ENCODE measurements at regions not wholly inside any gene's neighbourhood (a gene's known extent, or its start where the extent isn't known, plus 50 kb on each side); places are given as distances from the start of the nearest gene placed in this dataset.
"Not testable (repeated sequence)": the region's sequence is repeated elsewhere in the genome, so short reads cannot be mapped to it uniquely, and the experiment has no call there.

GRCh38 chr10:76815505-76815904 lies 822.1 kb downstream of the KCNMA1 start:
- not testable (repeated sequence) for DNase-seq

DNA sequence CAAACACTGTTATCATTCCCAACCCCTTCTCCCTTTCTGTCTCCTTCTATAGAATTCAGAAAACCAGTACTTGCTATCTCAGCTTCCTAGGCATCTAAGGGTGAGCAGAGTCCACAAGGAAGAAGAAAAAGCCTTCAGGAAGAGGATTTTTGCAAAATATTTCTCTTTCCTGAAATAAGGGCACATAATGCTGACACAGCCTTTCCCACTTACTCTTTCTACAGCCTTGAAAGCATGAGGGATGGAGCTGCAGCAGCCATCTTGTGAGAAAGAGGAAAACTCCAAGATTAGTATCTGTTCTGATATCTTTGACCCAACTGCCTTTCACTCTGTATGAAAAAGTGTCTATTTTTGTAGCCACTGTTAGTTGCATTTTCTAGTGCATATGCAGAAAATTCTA lies 826.2 kb downstream of the KCNMA1 start:
- DNase-seq, result no peak

DNA sequence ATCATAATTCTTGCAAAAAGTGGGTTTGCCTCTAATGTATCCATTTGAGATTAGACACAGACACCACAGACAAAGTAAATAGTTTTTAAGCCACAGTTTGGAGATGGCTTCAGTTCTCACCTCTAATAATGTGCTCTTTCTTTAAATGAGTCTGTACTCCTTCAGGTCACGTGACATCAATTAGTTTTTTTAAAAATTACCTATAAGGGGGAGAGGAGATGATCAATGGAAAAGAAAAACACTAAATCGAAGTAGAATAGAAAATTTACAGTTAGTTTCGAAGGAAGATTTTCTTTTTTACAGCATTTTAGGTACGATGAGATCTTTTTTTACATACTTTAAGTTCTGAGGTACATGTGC lies 849.2 kb downstream of the KCNMA1 start:
- DNase-seq, result no peak

DNA sequence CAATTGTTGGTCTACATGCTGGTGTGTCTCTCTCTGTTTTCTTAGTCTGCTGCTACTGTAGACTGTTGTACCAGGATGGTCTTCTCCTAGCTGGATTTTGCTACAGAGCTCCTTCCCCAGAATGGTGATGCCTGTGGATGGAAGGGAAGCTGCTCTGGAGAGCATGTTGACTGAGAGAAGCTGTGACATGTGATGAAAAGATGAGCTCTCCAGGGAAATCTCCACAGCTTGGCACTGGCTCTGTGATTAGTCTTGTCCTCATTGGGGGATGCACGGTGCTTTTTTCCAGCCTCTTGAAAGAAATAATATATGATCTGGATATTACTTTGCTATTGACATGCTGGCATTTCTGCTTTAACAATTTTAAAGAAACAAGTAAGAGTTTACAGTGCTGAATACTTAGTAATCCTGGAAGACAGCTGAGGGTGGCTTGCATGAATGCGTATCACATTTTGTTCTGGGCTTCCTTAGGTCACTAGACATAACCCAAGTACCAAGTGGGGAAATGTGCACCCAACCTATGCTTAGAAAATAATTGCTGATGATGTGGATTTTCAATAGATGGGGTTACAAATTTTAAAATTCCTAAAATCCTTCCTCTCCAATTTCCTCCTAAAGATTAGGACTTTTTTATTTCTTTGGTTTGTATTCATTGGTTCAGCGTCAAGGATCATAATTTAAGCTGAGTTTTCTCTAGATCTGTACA lies 849.7 kb downstream of the KCNMA1 start:
- no peak for DNase-seq

GRCh38 chr10:76786504-76787072 lies 851.0 kb downstream of the KCNMA1 start:
- DNase-seq, result no peak

DNA sequence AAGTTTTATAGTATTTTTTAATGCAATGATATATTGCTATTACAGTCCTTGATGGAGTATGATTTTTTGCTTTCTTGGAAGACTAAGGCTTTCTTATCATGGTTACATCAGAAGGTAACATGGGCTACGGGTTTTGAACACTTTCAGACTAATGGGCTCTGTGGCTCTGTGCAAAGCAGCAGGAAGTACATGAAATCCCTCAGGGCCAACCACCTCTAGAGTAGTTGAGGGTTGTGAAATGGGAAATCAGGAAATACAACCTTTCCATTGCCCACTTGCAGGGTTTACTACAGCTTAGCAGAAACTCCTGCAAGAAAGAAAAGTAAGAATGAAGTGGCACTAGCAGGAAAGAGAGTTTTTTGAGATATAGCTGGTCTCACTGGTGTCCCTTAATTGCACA lies 853.5 kb downstream of the KCNMA1 start:
- DNase-seq, result no peak

DNA sequence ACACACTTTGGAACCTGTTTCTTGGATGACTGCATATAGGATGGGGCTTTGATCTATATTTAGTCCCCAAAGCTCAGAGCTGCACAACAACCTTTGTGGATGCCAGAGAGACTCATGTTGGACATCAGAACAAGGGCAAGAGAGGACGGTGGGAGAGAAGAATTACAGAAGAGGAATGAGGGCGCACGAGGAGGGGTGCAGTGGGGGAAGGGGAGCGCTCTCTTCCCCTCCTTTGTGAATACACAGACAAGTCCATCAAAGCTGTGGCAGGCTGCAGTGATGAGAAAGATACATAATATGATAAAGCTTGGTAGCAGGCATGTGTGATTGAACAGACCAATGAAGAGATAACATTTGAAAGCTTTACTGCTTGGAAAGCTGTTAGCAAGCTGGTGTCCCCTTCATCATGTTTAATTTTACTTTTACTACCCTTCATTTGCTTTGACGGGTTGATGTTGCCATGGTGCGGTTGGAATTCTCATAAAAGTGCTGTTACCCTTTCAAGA lies 857.8 kb downstream of the KCNMA1 start:
- peak; percentile 11 for DNase-seq

- no peak for DNase-seq
Measured at GRCh38 chr10:76778914-76779795, 858.5 kb downstream of the KCNMA1 start.

DNA sequence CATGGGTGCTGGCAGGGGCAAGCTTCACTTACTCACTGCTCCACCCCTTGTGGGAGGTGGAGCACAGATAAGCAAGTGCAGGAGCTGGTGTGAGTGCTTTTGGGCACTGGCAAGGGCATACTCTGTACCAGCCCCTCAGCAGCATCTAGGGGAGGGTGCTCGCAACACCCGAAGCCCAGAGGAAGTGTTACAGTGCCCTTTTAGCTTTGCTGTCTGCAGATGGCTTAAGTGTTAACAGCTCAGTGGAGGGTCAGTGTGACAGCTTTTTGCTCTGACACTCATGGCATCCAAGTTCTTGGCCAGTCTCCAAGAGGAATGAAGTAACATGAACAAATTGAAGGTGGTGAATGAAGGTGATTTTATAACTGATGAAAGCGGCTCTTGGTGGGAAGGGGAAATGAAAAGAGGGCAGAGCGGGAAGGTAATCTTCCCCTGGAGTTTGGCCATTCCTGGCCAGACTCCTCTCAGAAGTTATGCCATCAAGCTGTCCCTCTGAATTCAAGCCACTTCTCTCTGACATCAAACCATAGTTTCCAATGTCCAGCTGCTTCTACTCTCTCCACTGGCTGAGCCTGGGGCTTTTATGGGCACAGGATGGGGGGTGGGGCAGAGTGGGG lies 862.5 kb downstream of the KCNMA1 start:
- DNase-seq, result no peak

- no peak for DNase-seq
Measured at GRCh38 chr10:76769582-76769981, 868.0 kb downstream of the KCNMA1 start.

DNA sequence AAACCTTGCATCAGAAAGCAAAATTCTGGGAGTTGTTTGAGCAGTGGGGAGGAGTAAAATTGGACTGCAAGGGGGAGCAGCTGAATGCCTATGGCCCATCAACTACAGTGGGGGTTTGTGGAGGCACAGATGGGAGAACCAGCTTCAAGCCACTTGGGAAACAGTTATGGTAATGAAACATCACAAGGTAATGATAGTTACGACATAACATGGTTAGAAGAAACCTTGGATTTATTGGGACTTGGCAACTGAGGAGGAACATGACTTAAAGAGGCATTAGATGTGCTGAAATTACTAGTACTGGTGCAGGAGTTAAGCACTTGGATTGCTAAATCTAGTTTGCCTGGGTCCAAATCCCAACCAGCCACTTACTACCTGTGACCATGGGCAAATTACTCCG lies 868.4 kb downstream of the KCNMA1 start:
- no peak for DNase-seq

DNA sequence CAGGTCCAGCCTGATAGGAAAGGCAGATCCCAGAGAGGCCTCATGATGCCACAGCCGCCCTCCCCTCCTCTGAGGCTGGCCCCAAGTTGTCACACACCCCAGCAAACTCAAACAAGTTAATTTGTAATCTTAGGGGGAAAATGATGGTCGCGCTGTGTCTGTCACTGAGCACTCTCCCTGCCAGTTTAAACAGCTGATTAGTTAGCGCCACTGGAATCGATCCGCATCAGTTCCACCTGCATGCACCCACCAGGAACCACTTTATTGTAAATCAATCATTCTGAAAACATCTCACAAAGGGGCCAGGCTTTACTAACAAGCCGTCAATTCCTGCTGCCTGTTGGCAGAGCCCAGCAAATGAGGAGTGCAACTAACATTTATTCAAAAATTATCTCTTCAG lies 870.9 kb downstream of the KCNMA1 start:
- no peak for DNase-seq

DNA sequence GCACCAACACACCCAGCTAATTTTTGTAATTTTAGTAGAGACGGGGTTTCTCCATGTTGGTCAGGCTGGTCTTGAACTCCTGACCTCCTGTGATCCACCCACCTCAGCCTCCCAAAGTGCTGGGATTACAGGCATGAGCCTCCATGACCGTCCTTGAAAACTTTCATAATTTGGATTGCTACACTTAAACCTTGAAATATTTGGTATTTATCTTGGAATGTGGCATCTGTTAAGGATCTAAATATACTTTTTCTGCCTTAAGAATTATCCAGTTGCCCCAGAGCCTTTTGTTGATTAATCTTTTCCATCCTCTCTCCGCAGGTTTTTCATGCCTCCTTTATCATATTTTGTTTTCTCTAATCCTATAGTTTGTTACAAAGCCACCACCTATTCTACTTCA lies 872.7 kb downstream of the KCNMA1 start:
- DNase-seq, result not testable (repeated sequence)

DNA sequence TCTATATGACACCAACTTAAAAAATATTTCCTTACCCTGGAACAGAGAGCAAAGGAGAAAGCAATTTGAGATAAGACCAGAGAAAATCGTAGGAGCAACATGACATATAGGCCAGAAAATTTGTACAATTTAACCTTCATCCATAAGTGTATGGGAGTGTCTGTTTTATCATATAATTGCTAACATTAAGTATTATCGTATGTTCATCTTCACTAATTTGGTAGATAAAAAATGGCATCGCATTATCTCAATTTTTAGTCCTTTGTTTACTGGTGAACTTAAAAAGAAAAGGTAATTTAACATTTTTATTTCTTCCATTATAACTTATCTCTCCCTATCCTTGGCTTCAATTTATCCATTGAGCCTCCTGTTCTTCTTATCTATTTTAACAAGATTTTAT lies 873.4 kb downstream of the KCNMA1 start:
- DNase-seq, result no peak

GRCh38 chr10:76763376-76763775 lies 874.2 kb downstream of the KCNMA1 start:
- DNase-seq, result no peak

DNA sequence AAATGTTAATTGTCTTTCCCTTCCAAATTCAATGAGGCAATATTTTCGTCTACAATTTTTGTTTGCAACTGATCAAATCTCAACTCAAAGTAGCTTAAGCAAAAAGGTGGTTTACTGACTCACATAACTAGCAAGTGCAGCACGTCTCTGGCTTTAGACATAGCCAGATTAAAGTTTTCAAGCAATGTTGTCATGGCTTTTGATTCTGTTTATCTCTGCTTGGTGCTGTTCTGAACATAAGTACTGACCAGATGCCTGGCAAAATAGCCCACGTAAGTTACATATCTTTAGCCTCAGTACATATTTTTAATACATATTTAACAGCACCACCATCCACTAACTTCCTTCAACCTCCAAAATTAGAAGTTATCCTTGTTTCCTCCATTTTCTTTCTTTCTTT lies 877.9 kb downstream of the KCNMA1 start:
- no peak for DNase-seq

DNA sequence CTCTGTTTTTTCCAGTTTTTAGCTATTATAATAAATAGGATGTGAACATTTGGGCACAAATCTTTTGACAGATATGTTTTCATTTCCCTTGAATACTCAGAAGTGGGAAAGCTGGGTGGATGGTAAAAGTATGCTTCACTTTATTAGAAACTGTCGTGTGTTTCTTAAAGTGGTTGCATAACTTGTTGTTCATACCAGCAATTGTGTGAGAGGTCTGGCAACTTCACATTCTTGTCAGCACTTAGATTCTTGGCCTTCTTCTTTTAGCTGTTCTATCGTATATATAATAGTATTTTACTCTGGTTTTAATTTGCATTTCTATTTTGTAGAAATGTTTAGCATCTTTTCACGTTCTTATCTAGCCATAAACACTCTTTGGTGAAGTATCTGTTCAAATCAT lies 894.4 kb downstream of the KCNMA1 start:
- no peak for DNase-seq

- no peak for DNase-seq
Measured at GRCh38 chr10:76740514-76740913, 897.1 kb downstream of the KCNMA1 start.

- no peak for DNase-seq
Measured at GRCh38 chr10:76738991-76739390, 898.6 kb downstream of the KCNMA1 start.

DNA sequence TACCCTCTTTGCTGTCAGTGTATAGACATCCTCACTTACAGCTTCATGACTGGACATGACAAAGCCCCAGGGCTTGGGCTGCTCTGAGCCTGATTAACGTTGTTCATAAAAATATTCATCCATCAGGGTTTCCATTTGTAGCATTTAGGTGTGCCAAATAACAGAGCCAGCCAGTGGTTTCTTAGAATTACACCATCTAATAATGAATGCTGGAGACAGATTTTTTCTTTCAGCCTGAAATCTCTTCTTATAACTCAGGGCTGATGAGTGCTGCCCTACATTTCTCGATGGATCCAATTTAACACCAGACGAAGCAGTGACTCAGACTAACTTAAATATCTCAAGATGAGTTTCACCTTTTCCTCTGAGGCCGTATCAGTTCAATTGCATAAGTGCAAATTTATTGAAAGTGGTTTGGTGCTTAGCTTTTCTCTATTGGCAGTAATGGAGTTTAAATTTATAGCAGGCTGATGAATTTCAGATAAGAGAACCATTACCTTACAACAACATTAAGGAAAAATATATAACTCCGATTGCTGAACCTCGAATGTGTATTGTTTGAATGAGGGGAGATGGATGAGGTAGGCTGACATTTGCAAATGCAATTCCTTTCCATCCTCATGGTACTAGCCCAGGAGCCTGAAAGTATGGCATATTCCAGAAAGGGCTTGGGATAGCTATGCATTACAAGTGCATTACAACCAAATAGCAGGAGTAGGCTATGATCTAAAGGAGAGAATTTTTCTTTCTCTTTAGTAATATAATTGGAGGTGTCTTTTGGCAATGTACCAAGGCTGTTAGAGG lies 900.6 kb downstream of the KCNMA1 start:
- no peak for DNase-seq

DNA sequence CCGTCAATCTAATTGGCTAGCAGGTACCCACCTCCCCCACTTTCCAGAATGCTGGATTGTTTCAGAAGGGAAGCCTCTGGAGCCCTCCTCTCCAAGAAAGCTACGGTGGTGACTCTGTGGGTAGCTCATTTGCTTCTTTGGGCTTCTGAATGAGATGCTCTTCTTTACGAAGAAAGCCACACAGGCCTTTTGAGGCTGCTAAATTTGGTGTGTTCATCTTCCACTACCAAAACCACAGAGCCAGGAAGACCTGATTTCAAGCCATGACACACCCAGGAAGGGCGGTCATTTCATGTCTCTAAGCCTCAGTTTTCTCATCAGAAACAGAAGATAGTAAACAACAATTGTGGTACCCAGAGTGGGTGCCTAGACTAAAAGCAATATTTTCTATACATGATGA lies 901.2 kb downstream of the KCNMA1 start:
- no peak for DNase-seq

GRCh38 chr10:76735866-76736265 lies 901.7 kb downstream of the KCNMA1 start:
- DNase-seq, result no peak
